ENCODE measurements at regions not wholly inside any gene's neighbourhood (a gene's known extent, or its start where the extent isn't known, plus 50 kb on each side); places are given as distances from the start of the nearest gene placed in this dataset.

DNA sequence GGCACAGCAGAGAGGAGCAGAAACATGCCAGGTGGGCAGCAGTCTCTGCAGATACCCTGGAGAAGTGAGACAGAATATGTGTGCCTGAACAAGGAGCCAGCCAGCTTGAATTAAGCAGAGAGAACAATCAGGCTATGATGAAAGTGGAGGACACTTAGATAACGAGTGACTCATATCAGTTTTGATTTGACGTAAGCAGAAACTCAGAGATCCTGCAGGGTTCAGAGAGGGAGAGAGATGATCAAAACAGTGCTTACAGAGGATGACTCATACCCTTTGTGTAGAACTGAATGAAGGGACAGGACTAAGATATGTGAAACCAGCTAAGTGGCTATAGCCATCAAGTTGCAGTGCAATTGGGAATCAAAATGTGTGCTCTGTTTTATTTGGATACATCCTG lies 300.7 kb downstream of the TENT5A start:
- Histone ChIP-seq H3K9ac (ENCODE audit: low read length) (no peak overlapping the region), H3K27me3 (ENCODE audit: low read depth, low read length) (no peaks in the 10 kb centered on the region), H3K4me3 (ENCODE audit: low read length) (peak overlapping the region; percentile 26; the same call in 1 of the 2 replicates), H4K20me1 (ENCODE audit: insufficient read depth, low read length) (no peaks in the 10 kb centered on the region), H3K27ac (ENCODE audit: low read length) (no peak overlapping the region), H3K79me2 (ENCODE audit: low read length) (no peaks in the 10 kb centered on the region), H3K4me1 (ENCODE audit: low read length) (peaks cover 19% of the 10 kb centered on the region), H3K4me2 (ENCODE audit: low read length) (peak overlapping the region; percentile 61), H2AFZ (ENCODE audit: low read depth, low read length) (no peak overlapping the region; the same call in 1 of the 2 replicates), H3K9me3 (ENCODE audit: insufficient read depth, low read length) (no peaks in the 10 kb centered on the region), H3K36me3 (replicated peaks; ENCODE audit: low read depth, low read length) (no peaks in the 10 kb centered on the region)
- TF ChIP-seq, protein P1, sequence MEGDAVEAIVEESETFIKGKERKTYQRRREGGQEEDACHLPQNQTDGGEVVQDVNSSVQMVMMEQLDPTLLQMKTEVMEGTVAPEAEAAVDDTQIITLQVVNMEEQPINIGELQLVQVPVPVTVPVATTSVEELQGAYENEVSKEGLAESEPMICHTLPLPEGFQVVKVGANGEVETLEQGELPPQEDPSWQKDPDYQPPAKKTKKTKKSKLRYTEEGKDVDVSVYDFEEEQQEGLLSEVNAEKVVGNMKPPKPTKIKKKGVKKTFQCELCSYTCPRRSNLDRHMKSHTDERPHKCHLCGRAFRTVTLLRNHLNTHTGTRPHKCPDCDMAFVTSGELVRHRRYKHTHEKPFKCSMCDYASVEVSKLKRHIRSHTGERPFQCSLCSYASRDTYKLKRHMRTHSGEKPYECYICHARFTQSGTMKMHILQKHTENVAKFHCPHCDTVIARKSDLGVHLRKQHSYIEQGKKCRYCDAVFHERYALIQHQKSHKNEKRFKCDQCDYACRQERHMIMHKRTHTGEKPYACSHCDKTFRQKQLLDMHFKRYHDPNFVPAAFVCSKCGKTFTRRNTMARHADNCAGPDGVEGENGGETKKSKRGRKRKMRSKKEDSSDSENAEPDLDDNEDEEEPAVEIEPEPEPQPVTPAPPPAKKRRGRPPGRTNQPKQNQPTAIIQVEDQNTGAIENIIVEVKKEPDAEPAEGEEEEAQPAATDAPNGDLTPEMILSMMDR (IDR thresholded peaks at IDR 0.05; ENCODE audit: low read depth, low read length), result no peak
- no peak for TF ChIP-seq EZH2phosphoT487 (IDR thresholded peaks at IDR 0.05; ENCODE audit: low read depth)

DNA sequence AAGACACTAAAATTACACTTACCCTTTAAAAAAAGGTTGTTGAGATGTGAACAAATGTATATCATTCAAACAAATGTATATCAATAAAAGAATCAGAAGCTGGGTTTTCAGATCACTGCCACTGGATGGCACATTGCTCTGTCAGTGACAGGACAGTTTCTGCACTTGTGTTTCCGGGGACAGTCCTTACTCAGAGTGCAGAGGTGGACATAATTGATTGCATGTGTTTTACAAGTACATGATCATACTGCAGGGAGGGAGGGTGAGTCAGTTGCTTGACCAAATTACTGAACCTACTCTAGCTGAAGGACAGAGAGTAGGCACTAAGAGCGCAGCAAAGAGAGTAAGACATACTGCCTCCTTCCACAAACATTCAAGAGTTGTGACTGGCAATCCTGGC lies 302.3 kb downstream of the TENT5A start:
- H3K9me3 ChIP-seq (ENCODE audit: insufficient read depth, low read length), result no peaks in the 10 kb centered on the region
- no peak overlapping the region for H2AFZ ChIP-seq (ENCODE audit: low read depth, low read length)
- no peaks in the 10 kb centered on the region for H3K36me3 ChIP-seq (replicated peaks; ENCODE audit: low read depth, low read length)
- H3K4me3 ChIP-seq (ENCODE audit: low read length), result no peak overlapping the region
- H3K4me1 ChIP-seq (ENCODE audit: low read length), result peaks cover 19% of the 10 kb centered on the region
- no peak overlapping the region for H3K27ac ChIP-seq (ENCODE audit: low read length)
- no peaks in the 10 kb centered on the region for H3K27me3 ChIP-seq (ENCODE audit: low read depth, low read length)
- H4K20me1 ChIP-seq (ENCODE audit: insufficient read depth, low read length), result no peaks in the 10 kb centered on the region
- TF ChIP-seq, protein P1 (IDR thresholded peaks at IDR 0.05; ENCODE audit: low read depth, low read length), result peak; percentile 38
- TF ChIP-seq EZH2phosphoT487 (IDR thresholded peaks at IDR 0.05; ENCODE audit: low read depth), result no peak
- H3K4me2 ChIP-seq (ENCODE audit: low read length), result no peak overlapping the region
- no peak overlapping the region for H3K9ac ChIP-seq (ENCODE audit: low read length)
- no peaks in the 10 kb centered on the region for H3K79me2 ChIP-seq (ENCODE audit: low read length)

DNA sequence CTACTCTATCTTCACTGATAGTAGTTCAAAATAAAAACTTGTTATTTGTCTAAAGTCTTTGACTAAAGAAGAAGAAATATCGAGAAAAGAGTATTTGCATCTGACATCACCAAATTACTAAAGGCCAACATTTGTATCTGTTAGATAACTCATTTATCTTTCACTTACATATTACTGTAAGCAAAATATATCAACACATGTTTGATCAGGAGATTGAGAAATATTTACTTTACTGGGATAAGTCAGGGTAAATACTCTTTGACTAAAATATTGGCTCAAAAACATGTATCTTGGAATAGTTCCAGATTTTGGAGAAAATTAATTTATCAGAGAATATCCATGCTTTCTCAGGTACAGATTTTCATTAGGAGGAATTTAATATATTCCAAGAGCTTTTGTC lies 306.0 kb downstream of the TENT5A start:
- Histone ChIP-seq H3K4me2 (ENCODE audit: low read length) (no peak overlapping the region), H3K79me2 (ENCODE audit: low read length) (no peaks in the 10 kb centered on the region), H3K27ac (ENCODE audit: low read length) (no peak overlapping the region), H3K9ac (ENCODE audit: low read length) (no peak overlapping the region), H3K36me3 (replicated peaks; ENCODE audit: low read depth, low read length) (no peaks in the 10 kb centered on the region), H3K4me1 (ENCODE audit: low read length) (peaks cover 5% of the 10 kb centered on the region), H2AFZ (ENCODE audit: low read depth, low read length) (no peak overlapping the region), H4K20me1 (ENCODE audit: insufficient read depth, low read length) (no peaks in the 10 kb centered on the region), H3K27me3 (ENCODE audit: low read depth, low read length) (no peaks in the 10 kb centered on the region), H3K4me3 (ENCODE audit: low read length) (no peak overlapping the region), H3K9me3 (ENCODE audit: insufficient read depth, low read length) (no peaks in the 10 kb centered on the region)
- no peak for TF ChIP-seq EZH2phosphoT487 (IDR thresholded peaks at IDR 0.05; ENCODE audit: low read depth)
- TF ChIP-seq, protein P1 (IDR thresholded peaks at IDR 0.05; ENCODE audit: low read depth, low read length), result no peak

DNA sequence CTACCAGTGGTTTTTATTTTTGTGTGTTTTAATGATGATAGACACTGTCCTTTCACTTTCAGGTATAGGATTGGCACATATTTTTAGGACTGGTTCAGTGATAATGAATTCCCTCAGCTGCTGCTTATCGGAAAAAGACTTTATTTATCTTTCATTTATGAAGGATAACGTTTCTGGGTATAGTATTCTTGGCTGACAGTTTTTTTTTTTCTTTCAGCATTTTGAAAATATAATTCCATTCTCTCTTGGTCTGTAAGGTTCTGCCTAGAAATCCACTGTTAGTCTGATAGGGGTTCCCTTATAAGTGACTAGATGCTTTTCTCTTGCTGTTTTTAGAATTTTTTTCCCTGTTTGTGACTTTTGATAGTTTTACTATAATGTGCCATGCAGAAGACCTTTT lies 313.1 kb downstream of the TENT5A start:
- Histone ChIP-seq H3K36me3 (replicated peaks; ENCODE audit: low read depth, low read length) (no peaks in the 10 kb centered on the region), H3K4me1 (ENCODE audit: low read length) (no peaks in the 10 kb centered on the region), H3K4me3 (ENCODE audit: low read length) (no peak overlapping the region), H2AFZ (ENCODE audit: low read depth, low read length) (no peak overlapping the region), H3K27me3 (ENCODE audit: low read depth, low read length) (no peaks in the 10 kb centered on the region), H3K9me3 (ENCODE audit: insufficient read depth, low read length) (peaks cover 11% of the 10 kb centered on the region; the same call in 1 of the 2 replicates), H4K20me1 (ENCODE audit: insufficient read depth, low read length) (no peaks in the 10 kb centered on the region), H3K79me2 (ENCODE audit: low read length) (no peaks in the 10 kb centered on the region), H3K27ac (ENCODE audit: low read length) (no peak overlapping the region), H3K9ac (ENCODE audit: low read length) (no peak overlapping the region), H3K4me2 (ENCODE audit: low read length) (no peak overlapping the region)
- TF ChIP-seq EZH2phosphoT487 (IDR thresholded peaks at IDR 0.05; ENCODE audit: low read depth), result no peak
- TF ChIP-seq, protein P1 (IDR thresholded peaks at IDR 0.05; ENCODE audit: low read depth, low read length), result no peak
